Esophagus squamous epithelium (tissue), 4 donors: ENCODE measurements at regions not wholly inside any gene's neighbourhood (a gene's known extent, or its start where the extent isn't known, plus 50 kb on each side); places are given as distances from the start of the nearest gene placed in this dataset.

Experiments used
- POLR2A ChIP-seq, 4 donors: fragments of 450-650 bp; IDR thresholded peaks; one replicate each; pipeline ENCODE4 v1.6.1; 2017; ENCODE audit warnings: antibody characterized with exemption in 4 of 4, mild to moderate bottlenecking in 4 of 4, moderate library complexity in 3 of 4
- TF ChIP-seq, protein P1 (sequence below), 6 experiments: fragments of 450-650 bp in 4 of 6; fragments of 200-600 bp in 2 of 6; sonication (generic) in 2 of 6; IDR thresholded peaks; one replicate each; pipeline ENCODE4 v1.5.1; 2016 to 2019; ENCODE audit warnings: antibody characterized with exemption in 6 of 6, mild to moderate bottlenecking in 4 of 6, moderate library complexity in 4 of 6

DNA sequence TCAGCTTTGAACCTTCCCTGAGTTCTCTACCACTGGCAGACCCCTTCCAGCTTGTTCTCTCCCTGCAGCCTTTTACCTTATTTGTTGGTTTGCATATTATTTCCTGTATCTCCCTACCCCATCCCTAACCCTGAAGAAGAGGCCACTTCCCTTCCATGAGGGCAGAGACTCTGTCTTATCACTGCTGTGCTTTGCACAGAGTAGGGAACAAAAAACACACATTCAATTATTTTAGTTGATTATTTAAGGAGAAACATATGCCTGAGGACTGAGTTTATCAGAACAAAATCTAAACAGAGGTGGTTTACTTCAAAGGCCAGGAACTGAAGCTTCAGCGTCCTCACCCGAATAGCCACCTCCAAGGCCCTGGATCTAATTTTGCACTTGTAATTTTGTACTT is 111.7 kb upstream of the RFLNA start:
- TF ChIP-seq, protein P1, sequence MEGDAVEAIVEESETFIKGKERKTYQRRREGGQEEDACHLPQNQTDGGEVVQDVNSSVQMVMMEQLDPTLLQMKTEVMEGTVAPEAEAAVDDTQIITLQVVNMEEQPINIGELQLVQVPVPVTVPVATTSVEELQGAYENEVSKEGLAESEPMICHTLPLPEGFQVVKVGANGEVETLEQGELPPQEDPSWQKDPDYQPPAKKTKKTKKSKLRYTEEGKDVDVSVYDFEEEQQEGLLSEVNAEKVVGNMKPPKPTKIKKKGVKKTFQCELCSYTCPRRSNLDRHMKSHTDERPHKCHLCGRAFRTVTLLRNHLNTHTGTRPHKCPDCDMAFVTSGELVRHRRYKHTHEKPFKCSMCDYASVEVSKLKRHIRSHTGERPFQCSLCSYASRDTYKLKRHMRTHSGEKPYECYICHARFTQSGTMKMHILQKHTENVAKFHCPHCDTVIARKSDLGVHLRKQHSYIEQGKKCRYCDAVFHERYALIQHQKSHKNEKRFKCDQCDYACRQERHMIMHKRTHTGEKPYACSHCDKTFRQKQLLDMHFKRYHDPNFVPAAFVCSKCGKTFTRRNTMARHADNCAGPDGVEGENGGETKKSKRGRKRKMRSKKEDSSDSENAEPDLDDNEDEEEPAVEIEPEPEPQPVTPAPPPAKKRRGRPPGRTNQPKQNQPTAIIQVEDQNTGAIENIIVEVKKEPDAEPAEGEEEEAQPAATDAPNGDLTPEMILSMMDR (IDR thresholded peaks at IDR 0.05): no peak
- TF ChIP-seq POLR2A (IDR thresholded peaks at IDR 0.05): no peak
